ENCODE measurements at regions not wholly inside any gene's neighbourhood (a gene's known extent, or its start where the extent isn't known, plus 50 kb on each side); places are given as distances from the start of the nearest gene placed in this dataset.

DNA sequence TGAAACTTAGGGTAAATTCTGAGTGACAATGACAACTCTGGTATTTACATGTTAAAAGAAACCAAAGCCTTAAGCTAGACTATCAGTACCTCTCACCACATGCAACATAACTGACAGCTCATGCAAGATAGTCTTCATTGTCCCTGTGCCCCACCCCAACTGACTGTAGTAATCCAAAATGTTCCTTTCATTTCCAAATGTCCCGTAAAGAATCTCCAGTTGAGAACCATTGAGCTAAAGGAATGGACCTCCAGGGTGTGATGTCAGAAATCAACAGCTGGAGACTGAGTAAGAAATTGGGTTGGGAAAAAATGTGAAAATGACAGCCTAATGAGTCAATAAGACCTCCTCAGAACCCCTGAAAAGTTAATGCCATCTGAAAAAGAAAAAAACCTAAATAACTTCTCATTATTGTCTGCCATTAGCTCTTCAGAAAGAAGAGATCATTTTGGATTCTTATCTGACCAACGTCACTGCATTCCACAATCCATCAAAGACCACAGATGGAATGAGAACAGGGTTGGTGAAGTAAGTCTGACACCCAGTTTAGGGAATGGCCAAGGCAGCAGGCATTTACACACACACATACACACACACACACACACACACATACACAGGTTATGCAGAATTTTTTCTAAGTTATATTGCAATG, 51.7 kb upstream of the ACVR2A start:
- DNase-seq, result peak in 1 of 3 donors; percentile 70

DNA sequence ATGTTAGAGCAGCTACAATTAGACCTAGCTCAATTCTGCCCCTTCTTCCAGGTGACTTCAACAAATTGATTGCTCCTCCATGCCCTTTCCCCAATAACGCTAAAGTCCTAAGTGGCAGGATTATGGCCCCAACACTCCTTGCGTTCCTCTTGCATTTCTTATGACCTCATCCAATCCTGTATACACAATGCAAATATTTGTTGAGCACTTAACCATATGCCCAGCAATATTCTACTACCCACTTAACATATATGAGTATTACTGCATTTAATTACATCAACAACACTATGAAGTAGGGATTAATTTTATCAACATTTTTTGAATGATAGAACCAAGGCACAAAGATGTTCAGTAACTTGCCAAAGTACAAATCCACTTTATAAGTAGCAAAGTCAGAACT, 54.2 kb upstream of the ACVR2A start:
- no peak for DNase-seq

DNA sequence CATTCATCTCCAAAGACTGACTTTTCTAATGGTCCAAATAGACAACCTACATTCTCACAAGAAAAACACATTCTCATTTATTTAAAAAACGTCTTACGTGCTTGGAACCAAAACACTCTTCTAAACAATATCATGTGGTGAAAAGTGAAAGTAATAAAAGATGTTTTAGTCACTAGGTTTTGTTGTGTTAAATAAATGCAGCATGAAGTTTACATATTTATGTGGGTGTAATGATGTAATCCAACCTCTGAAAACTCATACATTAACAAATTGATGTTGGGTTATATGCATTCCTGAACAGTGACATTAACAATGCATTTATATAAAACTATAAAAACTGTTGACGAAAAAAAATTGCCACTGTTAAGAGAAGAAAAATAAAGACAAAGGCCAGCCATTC, 55.1 kb upstream of the ACVR2A start:
- peak in 2 of 3 donors; percentile 14 to 32 for DNase-seq

DNA sequence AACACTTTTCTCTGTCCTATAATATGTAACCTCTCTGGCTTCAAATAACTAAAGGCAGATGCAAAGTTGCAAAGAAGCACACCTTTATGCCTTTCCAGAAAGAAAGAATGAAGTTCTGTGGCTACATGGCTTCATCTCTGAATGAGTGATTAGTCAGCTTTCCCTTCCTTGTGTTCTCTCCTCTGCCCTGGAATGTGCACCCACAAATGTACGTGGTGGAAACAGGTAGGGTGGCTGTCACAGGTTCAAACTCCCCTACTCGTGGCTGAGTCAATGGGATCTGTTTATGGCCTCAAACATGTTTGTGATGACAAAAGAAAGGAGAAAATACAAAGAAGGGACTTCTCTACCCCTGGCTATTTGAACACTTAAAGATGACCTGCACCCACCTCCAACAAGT, 55.5 kb upstream of the ACVR2A start:
- DNase-seq, result no peak

DNA sequence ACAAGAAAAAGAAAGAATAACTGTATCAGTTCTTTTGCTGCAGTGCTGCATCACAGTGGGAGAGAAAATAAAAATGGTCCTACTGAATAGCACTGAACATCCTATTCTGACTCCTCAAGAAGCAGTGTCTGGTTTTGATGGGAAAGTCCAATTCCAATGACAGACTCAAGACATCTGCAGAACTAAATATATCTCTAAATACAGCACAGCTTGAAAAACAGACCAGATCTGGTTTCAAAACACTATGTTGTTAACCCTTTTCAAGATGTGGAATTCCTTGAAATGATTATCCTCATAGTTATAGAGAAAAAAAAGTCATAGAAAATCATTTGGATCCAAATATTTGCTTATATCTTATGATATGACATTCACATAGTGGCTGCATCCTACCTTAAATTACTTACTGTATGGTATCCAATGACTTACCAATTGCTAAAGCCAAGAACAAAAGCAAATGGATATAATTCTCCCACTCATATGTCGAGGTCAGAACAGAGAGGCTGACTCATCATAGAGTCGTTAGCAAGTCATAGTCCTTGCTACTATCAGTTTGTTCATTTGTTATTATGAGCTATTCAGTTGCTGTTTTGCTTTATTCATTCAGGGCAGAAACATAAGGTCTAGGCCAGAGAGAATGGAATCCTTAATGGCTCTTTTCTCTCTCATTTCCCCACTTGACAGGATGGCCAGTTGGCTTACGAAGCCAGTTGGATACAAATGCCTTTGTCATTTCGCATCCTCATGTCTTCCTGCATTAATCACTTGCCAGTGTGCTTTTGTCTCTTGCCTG, 62.5 kb upstream of the ACVR2A start:
- no peak for DNase-seq

DNA sequence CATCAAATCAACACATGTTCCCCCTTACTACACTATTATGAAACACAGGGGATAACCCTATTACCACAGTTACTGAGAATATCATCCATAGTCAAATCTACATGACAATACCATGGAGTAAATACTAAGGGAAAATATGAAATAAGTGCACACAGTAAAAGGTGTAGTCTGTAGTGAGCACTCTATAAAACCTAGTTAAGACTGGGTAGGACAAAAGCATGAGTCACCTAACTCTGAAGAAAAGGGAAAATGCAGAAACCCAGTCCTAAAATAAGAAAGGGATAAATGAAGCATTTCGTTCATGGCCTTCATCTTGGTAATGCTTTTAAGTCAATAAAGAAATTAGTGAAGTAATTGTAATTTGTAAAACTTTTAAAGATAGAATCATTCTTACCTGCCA, 65.4 kb upstream of the ACVR2A start:
- DNase-seq, result no peak

DNA sequence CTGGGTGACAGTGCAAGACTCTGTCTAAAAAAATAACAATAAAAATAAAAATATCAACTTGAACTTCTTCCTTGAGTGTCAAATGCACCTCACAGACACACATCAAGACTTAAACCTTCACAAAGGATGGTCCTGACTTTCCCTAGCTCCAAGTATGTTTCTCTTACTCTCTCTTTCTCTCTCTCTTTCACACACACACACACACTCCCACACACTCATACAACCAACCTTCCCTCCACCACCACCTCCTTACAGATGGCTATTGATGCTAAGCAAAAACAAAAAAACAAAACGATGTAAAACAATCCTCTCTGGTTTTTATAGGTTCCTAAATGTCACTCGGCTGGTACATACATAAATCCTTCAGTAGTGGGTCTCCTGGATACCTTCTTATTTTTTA, 67.4 kb upstream of the ACVR2A start:
- no peak for DNase-seq

DNA sequence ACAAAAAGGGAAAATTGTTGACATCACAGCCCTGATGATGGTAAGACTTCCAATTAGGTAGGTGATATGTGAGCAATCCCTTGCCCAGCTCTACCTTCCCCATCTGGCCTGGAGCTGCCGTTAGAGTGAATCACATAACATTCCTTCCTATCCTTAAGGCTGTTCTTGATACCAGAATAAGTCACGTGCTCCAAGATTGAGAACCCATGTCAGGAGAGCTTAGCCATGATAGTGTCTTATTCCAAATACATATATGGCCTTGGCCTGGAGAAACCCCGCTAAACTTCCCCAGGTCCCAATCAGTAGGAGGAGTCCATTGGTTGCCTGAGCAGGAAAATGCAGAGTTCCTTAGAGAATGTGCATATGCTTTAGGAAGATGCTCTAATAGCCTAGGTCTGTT, 70.0 kb upstream of the ACVR2A start:
- no peak for DNase-seq

DNA sequence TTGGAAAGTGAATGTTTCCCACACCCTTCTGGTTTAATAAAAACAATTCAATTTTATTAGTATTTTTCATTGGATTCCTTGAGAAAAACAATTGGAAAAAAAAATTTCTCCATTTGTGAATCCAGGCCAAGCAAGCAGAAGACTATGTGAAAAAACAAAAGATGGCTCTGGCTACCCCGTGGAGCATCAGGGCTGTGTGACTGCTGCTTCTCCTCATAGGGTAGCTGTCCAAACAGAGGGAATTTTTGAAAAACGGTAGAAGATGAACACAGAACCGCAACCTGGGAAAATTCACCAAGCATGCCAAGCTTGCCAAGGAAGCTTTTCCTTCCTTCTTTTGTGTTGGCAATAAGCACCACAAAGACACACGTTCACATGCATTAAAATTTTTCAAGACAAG, 71.3 kb upstream of the ACVR2A start:
- DNase-seq, result no peak

DNA sequence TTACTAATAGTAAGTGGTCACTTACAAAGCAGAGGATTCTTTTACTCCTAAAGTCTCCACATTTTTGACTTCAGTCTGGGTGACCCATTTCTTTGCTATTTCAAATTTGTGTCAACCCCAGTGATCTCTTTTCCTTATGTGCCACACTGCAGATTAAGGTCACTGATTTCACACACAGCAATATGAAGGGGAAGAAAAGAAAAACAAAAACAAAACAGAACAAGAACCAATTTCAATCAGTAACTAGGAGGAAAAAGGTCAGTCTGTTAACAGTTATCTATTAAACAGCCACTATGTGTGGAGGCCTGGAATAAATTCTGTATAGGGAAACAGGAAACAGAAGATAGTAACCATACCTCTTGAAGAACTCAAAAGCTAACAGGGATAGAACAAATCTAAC, 72.0 kb upstream of the ACVR2A start:
- DNase-seq, result no peak

DNA sequence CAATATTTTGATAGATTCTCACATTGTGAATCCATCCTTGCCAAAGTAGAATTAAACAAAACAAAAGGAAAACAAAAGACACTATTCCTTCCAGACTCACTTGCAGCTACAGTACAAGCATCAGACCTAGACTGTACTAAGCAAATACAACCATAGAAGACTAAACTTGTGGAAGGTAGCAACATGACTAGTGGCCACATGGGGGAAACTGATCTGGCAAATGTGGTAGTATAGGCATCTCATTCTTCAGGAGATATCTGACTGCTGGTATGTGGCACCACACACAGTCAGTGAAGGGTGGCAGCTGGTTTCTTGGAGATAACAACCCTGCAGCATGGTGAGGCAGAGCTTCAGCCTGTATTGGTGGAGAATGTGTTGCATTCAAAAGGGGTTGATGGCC, 81.0 kb upstream of the ACVR2A start:
- DNase-seq, result no peak

DNA sequence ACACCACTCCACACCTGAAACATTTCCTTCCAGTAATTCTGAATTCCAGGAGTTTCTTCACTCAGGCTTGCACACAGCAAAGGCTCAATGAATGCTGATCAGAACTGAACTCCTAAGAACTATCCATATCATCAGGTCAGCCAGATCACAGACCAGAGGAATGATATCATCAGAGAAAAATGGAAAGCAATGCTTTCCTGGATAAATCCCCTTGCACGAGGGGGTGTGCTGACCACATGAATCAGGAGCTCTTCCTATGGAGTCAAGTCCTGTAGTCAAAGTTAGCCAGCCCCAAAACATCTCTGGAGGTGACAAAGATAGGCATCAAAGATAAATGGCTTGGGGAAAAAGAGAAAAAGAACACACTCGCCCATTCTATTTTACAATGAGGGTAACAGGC, 83.8 kb upstream of the ACVR2A start:
- DNase-seq, result peak in 1 of 3 donors; percentile 16

DNA sequence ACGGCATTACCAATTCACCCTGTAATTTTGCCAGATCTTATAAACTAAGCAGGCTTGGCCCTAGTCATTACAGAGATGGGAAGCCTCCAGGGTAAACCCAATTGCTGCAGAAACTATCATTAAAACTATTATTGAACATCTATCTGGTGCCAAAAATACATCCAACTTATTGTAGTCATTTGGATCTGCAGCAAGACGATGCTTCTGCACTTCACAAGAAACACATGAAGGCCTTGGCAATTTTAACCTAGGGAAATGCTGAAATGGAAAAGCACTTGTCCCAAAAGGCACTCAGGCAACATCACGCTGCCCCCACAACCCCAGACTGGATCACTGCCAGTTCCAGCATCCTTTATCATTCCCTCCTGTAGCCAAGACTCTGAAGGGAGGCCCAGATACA, 85.3 kb upstream of the ACVR2A start:
- DNase-seq, result peak in 2 of 3 donors; percentile 31 to 66

DNA sequence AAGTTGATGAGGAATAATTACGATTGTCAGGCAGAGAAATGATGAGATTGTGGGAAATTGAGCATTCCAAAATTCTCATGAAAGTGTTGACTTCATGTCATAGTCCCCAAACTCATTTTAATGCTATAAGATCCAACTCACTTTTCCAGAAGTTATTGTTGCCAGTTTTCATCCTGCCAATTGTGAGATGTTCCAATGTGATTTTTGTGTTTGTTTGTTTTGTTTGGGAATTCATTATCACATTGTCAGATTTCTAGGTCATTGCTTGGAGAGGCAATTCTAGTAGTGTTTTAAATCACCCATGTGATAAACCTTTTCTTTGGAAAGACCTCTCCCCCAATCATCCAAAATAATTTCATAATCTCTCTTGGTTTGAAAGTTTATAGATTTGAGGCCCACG, 86.0 kb upstream of the ACVR2A start:
- peak; percentile 23 to 75 (median 30) for DNase-seq

DNA sequence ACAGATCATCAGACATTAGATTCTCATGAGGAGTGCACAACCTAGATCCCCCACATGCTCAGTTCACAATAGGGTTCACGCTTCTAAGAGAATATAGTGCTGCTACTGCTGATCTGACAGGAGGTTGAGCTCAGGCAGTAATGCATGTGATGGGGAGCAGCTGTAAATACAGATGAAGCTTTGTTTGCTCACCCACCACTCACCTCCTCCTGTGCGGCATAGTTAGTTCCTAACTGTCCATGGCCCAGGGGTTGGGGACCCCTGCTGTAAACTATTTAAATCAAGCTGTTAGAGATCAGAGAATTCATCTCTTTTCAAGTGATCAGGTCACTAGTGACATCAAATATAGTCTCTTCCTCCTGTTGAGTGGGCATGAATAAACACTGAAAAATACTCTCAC, 88.8 kb upstream of the ACVR2A start:
- no peak for DNase-seq

DNA sequence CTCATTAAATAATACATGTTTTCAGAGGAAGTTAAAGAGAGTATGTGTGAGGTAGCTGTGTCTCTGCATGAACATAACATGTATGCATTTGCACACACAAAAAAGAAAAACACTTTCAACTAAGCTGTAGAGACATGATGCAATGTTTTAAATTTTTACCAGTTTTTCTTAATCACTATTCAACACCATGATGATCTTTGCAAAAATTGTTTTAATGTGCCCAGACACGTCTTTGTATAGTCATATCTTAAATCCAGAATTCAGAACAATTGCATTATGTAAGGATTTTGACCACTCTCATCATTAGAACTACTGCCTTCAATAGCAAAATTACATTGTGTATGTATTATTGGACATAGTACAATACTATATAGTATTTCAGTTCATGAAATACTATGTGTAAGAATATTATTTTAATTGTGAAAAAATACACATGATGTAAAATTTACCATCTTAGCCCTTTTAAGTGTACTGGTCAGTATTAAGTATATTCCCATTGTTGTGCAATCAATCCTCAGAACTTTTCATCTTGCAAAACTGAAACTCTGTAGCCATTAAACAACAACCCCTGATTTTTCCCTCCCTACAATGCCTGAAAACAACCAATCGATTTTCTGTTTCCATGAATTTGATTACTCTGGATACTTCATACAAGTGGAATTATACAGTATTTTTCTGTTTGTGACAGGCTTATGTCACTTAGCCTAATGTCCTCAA, 104.5 kb upstream of the ACVR2A start:
- no peak for DNase-seq

DNA sequence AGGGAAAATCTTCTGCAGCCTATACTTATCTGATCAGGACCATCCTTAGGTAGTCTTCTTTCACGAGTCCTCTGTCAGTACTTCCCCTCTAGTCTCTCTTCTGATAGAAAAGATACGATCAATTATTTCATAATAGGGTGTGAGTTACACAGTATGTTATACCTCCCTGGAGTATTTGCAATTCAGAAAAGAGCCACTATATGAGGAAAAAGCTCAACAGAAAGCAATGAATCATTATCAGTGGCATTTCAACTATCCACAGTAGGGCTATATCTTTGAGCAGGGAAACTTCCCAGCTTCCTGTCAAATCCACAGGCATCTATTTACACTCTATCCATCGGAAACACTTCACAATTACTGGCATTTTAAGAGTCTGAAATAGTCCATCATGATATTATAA, 105.3 kb upstream of the ACVR2A start:
- DNase-seq, result no peak

DNA sequence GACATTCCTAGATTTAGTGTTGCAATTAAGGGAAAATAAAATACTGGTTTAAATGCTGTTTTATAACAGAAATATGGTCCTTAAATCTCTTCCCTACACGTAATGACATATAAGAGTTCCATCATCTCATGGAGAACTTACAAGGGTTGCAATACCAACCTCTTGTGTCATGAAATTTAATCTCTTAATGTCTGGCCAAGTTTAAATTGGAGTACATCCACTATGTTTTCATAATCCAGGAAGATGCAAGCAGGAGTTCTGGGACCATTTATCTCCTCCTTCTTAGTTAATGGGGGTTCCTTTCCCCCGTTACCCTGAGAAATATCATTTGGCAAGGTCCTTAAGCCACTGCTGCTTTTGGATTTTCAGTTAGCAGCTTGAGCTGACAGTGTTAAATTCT, 126.0 kb upstream of the ACVR2A start:
- peak in 2 of 3 donors; percentile 13 to 63 for DNase-seq

DNA sequence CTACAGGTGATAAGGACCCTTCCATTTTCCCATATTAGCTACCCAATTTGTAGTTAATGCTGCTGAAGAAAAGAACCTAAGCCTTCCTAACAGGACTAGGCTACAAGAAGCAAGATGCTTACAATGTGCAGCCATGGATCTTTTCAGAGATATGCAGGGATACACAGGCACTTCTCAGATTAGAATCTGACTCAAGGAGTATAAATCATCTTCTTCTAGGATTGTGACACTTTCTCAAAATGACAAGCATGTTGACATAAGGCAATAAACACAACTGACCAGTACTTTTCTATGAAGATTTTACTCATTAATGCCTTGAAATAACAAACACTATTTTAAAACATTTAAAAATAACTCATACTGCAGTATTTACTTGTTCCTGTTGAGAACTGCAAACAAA, 127.9 kb upstream of the ACVR2A start:
- DNase-seq, result no peak

DNA sequence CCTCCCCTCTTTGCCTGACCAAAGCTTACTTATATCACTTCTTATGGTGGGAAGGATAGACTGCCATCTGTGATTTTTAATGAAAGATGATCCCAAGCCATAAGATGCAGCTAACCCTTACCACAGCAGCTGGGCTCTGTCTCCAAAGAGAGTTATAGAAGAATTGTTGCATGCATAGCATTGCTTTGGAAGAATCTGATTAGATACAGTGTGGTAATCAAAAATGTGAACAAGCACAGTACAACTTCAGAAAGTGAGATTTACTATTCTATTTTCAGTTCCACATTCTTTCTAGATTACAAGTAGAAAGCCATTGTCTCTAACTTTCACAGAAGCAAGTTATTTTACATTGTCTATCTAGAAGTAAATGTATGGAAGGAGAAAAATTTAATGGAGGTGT, 129.0 kb upstream of the ACVR2A start:
- peak in 1 of 3 donors; percentile 22 for DNase-seq

DNA sequence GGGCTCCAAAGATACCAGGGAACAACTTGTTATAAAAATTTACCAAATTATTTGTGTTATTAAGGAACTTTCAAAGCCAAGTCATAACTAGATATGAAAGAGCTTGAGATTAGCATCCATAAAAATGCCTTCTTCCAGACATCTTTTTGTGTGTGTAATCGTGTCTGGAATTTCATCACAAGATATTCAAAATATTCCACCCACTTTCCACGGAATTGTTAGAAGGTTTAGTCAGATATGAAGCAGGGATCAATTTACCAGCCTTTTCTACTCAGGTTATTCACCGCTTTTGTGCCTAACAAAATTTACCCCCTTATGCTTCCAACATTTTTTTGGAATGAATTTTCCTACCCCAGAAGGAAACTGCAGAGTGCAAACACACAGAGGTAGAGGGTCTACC, 130.2 kb upstream of the ACVR2A start:
- no peak for DNase-seq

DNA sequence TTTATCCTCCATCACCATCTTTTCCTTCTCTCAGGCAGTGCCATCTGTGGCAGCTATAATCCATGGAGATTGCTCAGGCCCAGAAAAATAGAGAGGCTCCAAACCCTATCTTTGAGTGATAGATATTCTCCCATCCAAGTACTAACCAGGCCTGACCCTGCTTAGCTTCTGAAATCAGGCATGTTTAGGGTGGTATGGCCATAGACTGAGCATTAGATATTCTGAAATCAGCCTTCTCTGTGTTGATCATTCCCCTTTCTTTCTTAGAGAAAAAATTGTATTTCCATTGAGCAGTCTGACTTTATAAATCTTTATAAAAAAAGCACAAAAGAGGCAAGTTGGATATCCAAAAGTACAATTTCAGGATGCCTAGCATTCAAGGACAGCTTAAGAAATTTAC, 131.5 kb upstream of the ACVR2A start:
- no peak for DNase-seq

DNA sequence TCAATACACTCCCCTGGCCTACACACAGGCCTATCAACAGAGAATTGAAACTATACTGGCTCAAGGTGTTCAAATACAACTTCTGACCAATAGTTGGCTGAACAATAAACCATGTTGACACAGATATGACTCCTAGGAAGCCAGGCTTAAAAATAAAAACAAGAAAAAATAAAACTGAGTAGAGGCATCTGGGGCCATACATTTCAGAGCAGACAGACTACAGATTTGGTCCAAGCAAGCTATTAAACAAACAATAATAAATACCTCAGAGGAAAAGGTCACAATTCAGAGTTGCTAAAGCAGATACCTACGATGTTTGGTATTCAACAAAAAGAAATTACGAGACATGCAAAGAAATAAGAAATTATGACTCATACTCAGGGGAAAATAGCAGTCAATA, 132.8 kb upstream of the ACVR2A start:
- DNase-seq, result no peak
